ENCODE measurements at regions not wholly inside any gene's neighbourhood (a gene's known extent, or its start where the extent isn't known, plus 50 kb on each side); places are given as distances from the start of the nearest gene placed in this dataset.

DNA sequence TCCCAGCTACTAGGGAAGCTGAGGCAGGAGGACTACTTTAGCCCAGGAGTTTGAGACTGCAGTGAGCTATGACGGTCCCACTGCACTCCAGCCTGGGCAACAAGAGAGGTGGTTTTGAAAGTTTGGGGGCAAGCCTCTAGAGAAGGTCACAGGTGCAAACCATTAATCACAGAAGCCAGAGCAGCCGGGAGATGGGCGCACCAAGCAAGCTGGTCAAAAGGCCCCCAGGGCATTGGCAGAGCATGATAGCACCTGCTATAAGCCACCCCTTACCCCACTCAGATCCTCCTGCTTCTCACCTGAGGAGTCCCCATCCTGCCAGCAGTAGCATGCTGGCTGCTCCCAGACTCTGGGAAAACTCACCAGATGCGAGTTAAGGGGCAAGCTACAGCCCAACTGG is 116.1 kb upstream of the RAB12 start:
- TF ChIP-seq POLR2AphosphoS5 (IDR thresholded peaks at IDR 0.05): no peak
- TF ChIP-seq POLR2A (IDR thresholded peaks at IDR 0.05): no peak
- TF ChIP-seq, protein P1, sequence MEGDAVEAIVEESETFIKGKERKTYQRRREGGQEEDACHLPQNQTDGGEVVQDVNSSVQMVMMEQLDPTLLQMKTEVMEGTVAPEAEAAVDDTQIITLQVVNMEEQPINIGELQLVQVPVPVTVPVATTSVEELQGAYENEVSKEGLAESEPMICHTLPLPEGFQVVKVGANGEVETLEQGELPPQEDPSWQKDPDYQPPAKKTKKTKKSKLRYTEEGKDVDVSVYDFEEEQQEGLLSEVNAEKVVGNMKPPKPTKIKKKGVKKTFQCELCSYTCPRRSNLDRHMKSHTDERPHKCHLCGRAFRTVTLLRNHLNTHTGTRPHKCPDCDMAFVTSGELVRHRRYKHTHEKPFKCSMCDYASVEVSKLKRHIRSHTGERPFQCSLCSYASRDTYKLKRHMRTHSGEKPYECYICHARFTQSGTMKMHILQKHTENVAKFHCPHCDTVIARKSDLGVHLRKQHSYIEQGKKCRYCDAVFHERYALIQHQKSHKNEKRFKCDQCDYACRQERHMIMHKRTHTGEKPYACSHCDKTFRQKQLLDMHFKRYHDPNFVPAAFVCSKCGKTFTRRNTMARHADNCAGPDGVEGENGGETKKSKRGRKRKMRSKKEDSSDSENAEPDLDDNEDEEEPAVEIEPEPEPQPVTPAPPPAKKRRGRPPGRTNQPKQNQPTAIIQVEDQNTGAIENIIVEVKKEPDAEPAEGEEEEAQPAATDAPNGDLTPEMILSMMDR (IDR thresholded peaks at IDR 0.05): no peak
